HCT116 (cell line): ENCODE measurements at regions not wholly inside any gene's neighbourhood (a gene's known extent, or its start where the extent isn't known, plus 50 kb on each side); places are given as distances from the start of the nearest gene placed in this dataset.

Experiments used
- EZH2phosphoT487 ChIP-seq: fragments of 200-600 bp; IDR thresholded peaks from 2 replicates; pipeline ENCODE4 v1.6.1; 2018; ENCODE audit warnings: antibody characterized with exemption, borderline replicate concordance
- FOSL1 ChIP-seq: IDR thresholded peaks from 2 replicates; pipeline ENCODE4 v1.6.1; 2012; ENCODE audit warnings: low read depth
- POLR2A ChIP-seq: IDR thresholded peaks from 2 replicates; pipeline ENCODE4 v1.7.0; 2011; ENCODE audit warnings: borderline replicate concordance; ENCODE audit not compliant: insufficient read depth, insufficient read length; ENCODE audit errors: extremely low read depth
- RAD21 ChIP-seq: IDR thresholded peaks from 2 replicates; pipeline ENCODE4 v1.6.1; 2012; ENCODE audit warnings: low read depth, mild to moderate bottlenecking
- SP1 ChIP-seq: IDR thresholded peaks from 2 replicates; pipeline ENCODE4 v1.6.1; 2012; ENCODE audit warnings: low read depth
- TF ChIP-seq, protein P1 (sequence below), 3 experiments: fragments of 200-600 bp in 1 of 3; sonication (generic) in 1 of 3; IDR thresholded peaks in 2 of 3; conservative IDR thresholded peaks in 1 of 3; 2 replicates each; pipeline ENCODE4 v1.5.1; 2012 to 2017; ENCODE audit warnings: low read depth in 2 of 3, low read length in 2 of 3, antibody characterized with exemption in 1 of 3, borderline replicate concordance in 1 of 3, control low read depth in 1 of 3, mild to moderate bottlenecking in 1 of 3, mixed read lengths in 1 of 3, mixed run types in 1 of 3, moderate library complexity in 1 of 3; ENCODE audit not compliant: insufficient read depth in 1 of 3
- TF ChIP-seq, protein P2 (sequence below): IDR thresholded peaks from 2 replicates; pipeline ENCODE4 v1.6.1; 2012

- TF ChIP-seq, protein P1, sequence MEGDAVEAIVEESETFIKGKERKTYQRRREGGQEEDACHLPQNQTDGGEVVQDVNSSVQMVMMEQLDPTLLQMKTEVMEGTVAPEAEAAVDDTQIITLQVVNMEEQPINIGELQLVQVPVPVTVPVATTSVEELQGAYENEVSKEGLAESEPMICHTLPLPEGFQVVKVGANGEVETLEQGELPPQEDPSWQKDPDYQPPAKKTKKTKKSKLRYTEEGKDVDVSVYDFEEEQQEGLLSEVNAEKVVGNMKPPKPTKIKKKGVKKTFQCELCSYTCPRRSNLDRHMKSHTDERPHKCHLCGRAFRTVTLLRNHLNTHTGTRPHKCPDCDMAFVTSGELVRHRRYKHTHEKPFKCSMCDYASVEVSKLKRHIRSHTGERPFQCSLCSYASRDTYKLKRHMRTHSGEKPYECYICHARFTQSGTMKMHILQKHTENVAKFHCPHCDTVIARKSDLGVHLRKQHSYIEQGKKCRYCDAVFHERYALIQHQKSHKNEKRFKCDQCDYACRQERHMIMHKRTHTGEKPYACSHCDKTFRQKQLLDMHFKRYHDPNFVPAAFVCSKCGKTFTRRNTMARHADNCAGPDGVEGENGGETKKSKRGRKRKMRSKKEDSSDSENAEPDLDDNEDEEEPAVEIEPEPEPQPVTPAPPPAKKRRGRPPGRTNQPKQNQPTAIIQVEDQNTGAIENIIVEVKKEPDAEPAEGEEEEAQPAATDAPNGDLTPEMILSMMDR (IDR thresholded peaks at IDR 0.05 in 2 of 3, conservative IDR thresholded peaks at IDR 0.05 in 1 of 3; ENCODE audit: borderline replicate concordance in 1 of 3, insufficient read depth in 1 of 3, low read depth in 2 of 3, low read length in 2 of 3), result no peak
- no peak for TF ChIP-seq RAD21
- no peak for TF ChIP-seq POLR2A
- TF ChIP-seq FOSL1, result no peak
- TF ChIP-seq EZH2phosphoT487, result no peak
- TF ChIP-seq, protein P2, sequence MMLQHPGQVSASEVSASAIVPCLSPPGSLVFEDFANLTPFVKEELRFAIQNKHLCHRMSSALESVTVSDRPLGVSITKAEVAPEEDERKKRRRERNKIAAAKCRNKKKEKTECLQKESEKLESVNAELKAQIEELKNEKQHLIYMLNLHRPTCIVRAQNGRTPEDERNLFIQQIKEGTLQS, result no peak
- no peak for TF ChIP-seq SP1
Observed at GRCh38 chr11:119529063-119529845, 106.3 kb upstream of the THY1 start.
